SK-N-SH (cell line): ENCODE measurements at regions not wholly inside any gene's neighbourhood (a gene's known extent, or its start where the extent isn't known, plus 50 kb on each side); places are given as distances from the start of the nearest gene placed in this dataset.

ENCODE experiments used
- EP300 ChIP-seq, 2 experiments: IDR thresholded peaks; 2 replicates each; pipeline versions ENCODE4 v1.4.0 to v1.6.1; 2012; ENCODE audit warnings: borderline replicate concordance in 1 of 2, low read depth in 1 of 2, low read length in 1 of 2
- FOXM1 ChIP-seq: IDR thresholded peaks from 2 replicates; pipeline ENCODE4 v1.4.0; 2012; ENCODE audit warnings: low read depth, mild to moderate bottlenecking
- RFX5 ChIP-seq: IDR thresholded peaks from 2 replicates; pipeline ENCODE4 v1.6.1; 2012; ENCODE audit warnings: mild to moderate bottlenecking, improper control_type of control experiment, low read length
- SIN3A ChIP-seq: IDR thresholded peaks from 2 replicates; pipeline ENCODE4 v1.6.1; 2012; ENCODE audit warnings: low read depth, mild to moderate bottlenecking, low read length, moderate library complexity, borderline replicate concordance
- TAF1 ChIP-seq: IDR thresholded peaks from 2 replicates; pipeline ENCODE4 v1.6.1; 2012; ENCODE audit warnings: low read depth, mild to moderate bottlenecking, low read length, moderate library complexity, borderline replicate concordance
- YY1 ChIP-seq: IDR thresholded peaks from 2 replicates; pipeline ENCODE4 v1.4.0; 2012; ENCODE audit warnings: low read depth, mild to moderate bottlenecking
- TF ChIP-seq, protein P1 (sequence below): fragments of 200-600 bp; sonication (generic); IDR thresholded peaks from 2 replicates; pipeline ENCODE4 v1.6.1; 2017; ENCODE audit warnings: antibody characterized with exemption, mild to moderate bottlenecking, moderate library complexity
- TF ChIP-seq, protein P2 (sequence below): IDR thresholded peaks from 2 replicates; pipeline ENCODE4 v1.6.1; 2012; ENCODE audit warnings: mild to moderate bottlenecking, low read depth, low read length, moderate library complexity

DNA sequence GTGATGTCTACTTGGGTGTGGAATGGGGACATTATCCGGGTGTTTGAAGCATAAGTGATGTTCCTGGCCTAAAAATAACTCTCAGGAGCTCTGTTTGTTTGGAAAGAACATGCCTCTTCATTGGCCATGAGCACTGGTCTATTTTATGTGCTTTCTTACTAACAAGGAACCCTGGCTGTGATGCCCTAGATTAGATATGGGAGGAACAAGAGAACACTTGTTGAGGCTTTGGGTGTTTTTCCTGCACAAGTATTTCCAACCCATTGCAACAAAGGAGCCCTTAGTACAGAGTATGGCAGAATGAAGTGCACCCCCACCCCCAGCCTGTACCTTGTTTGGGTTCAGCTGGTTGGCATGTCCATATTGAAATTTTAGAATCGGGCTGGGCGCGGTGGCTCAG, 95.9 kb downstream of the SLC4A3 start:
- TF ChIP-seq, protein P1, sequence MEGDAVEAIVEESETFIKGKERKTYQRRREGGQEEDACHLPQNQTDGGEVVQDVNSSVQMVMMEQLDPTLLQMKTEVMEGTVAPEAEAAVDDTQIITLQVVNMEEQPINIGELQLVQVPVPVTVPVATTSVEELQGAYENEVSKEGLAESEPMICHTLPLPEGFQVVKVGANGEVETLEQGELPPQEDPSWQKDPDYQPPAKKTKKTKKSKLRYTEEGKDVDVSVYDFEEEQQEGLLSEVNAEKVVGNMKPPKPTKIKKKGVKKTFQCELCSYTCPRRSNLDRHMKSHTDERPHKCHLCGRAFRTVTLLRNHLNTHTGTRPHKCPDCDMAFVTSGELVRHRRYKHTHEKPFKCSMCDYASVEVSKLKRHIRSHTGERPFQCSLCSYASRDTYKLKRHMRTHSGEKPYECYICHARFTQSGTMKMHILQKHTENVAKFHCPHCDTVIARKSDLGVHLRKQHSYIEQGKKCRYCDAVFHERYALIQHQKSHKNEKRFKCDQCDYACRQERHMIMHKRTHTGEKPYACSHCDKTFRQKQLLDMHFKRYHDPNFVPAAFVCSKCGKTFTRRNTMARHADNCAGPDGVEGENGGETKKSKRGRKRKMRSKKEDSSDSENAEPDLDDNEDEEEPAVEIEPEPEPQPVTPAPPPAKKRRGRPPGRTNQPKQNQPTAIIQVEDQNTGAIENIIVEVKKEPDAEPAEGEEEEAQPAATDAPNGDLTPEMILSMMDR = no peak
- TF ChIP-seq FOXM1 (no peak), RFX5 (no peak), TAF1 (no peak), EP300 (IDR thresholded peaks at IDR 0.05; ENCODE audit: borderline replicate concordance in 1 of 2, low read depth in 1 of 2, low read length in 1 of 2) (no peak), YY1 (no peak), SIN3A (no peak)
- TF ChIP-seq, protein P2, sequence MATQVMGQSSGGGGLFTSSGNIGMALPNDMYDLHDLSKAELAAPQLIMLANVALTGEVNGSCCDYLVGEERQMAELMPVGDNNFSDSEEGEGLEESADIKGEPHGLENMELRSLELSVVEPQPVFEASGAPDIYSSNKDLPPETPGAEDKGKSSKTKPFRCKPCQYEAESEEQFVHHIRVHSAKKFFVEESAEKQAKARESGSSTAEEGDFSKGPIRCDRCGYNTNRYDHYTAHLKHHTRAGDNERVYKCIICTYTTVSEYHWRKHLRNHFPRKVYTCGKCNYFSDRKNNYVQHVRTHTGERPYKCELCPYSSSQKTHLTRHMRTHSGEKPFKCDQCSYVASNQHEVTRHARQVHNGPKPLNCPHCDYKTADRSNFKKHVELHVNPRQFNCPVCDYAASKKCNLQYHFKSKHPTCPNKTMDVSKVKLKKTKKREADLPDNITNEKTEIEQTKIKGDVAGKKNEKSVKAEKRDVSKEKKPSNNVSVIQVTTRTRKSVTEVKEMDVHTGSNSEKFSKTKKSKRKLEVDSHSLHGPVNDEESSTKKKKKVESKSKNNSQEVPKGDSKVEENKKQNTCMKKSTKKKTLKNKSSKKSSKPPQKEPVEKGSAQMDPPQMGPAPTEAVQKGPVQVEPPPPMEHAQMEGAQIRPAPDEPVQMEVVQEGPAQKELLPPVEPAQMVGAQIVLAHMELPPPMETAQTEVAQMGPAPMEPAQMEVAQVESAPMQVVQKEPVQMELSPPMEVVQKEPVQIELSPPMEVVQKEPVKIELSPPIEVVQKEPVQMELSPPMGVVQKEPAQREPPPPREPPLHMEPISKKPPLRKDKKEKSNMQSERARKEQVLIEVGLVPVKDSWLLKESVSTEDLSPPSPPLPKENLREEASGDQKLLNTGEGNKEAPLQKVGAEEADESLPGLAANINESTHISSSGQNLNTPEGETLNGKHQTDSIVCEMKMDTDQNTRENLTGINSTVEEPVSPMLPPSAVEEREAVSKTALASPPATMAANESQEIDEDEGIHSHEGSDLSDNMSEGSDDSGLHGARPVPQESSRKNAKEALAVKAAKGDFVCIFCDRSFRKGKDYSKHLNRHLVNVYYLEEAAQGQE = no peak
